ENCODE measurements at regions not wholly inside any gene's neighbourhood (a gene's known extent, or its start where the extent isn't known, plus 50 kb on each side); places are given as distances from the start of the nearest gene placed in this dataset.

GRCh38 chr10:3537518-3537917 lies 247.5 kb downstream of the KLF6 start:
- DNase-seq: no peak

DNA sequence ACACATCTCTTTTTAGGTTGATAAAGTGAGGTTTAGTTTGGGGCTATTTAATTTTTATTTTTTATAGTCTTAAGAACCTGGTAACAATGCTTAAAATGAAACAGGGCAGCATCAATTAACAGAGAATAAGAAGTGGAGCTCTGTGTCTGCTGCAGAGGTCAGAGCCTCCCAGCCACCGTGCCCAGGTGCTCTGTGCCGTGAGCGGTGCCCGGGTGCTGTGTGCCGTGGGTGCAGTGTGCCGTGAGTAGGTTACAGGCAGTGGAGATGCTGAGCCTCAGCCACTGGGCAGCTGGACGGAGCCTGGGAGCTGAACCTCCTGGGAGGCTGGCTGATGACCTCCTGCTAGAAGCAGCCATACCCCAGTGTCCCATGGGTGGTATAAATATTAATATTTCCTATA lies 250.0 kb downstream of the KLF6 start:
- no peak for DNase-seq

DNA sequence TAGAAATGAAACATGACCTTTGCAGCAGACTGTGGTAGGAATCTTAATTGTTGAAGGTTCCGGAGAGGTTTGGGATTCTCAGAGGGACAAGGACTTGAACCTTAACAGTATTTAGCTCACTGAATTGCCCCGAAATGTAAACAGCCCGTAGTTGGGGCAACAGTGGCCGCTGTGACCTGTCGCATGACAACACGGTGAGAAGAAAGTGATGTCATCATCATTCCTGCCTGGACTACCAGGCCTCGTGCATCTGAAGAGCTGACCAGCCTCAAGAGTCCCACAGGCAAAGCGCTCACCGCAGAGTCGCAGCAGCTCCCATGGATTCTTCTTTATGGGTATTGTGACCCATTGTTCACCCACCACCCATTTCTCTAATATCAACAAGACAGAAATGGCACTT lies 250.6 kb downstream of the KLF6 start:
- DNase-seq: no peak

- no peak for DNase-seq
Observed at GRCh38 chr10:3533296-3533695, 251.7 kb downstream of the KLF6 start.

- DNase-seq: no peak
Observed at GRCh38 chr10:3532644-3533043, 252.4 kb downstream of the KLF6 start.

GRCh38 chr10:3531670-3532069 lies 253.3 kb downstream of the KLF6 start:
- DNase-seq: no peak

DNA sequence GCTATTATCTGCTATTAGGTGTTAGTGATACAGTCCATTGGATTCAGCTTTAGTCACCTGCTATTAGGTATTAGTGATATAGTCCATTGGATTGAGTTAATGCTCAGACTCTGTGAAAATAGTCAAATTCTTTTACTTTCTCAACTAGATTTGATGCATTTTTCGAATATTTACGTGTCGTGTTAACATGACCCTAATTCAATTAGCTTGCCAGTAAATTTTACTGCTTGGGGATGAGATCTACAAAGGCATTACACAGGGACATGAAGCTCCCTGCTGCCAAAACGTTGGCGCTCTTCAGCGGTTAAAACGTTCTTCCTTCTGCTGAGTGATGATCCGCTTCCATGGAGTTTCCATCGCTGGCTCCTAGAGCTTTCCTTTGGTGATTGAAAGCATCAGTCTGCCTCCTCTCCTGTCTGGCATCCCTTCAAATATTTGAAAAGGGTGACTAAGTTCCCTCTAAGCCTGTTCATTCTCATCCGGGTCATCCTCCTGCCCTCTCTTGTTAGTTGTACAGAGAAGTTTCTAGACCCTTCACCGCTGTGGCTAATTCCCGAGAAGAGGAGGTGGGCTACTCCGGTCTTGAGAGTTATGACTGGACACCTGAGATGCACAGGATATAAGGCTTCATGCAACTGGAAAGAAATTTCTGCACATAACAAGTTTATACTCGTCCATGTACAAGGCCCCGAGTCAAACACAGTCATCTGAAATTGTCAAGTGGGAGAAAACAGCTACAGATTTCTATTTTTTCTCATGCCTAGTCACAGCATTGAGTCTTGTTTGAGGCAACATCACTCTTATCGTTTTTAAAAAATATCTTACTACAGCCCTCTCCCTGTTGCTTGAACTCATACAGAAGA lies 254.0 kb downstream of the KLF6 start:
- no peak for DNase-seq

GRCh38 chr10:3530346-3530745 lies 254.7 kb downstream of the KLF6 start:
- DNase-seq: no peak

DNA sequence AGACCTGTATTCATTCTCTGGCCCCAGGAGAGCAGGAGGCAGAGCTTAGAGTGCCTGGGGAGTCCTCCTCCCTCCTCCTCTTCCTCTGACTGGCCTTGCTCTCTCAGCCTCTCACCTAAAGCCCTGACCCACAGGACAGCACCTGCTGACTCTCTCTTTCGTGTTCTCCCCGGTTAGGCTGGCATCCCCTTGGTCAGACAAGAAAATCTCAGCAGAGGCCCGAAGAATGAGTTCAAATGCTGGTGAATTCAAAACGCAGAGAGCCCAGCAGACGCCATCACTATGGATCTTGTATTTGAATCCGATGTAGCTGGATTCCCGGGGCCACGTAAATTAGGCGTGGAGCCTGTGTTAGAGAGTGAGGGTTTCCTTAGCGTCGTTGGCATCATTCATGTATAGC lies 255.3 kb downstream of the KLF6 start:
- DNase-seq: no peak

DNA sequence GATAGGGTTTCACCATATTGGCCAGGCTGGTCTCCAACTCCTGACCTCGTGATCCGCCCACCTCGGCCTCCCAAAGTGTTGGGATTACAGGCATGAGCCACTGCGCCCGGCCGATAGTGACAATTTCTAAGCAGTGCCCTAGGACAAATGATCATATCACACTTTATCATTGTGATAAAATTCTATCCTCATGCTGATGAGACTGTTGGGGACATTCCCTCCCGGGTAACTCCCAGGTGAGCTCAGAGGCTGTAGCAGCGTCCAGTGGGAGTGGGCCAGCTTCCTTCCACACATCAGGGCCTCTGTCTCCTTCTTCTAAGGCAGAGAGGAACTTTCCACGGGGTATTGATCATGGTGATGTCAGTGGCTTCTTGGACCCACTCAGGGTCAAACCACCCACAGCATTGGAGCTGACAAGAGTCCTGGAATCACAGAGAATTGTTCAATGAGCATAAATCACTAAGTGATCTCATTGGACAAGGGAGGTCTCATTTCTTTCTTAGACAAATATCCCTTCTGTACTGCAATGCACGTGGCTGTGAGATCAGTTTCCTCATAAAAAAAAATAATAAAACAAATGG lies 256.1 kb downstream of the KLF6 start:
- DNase-seq: no peak

- DNase-seq: no peak
Observed at GRCh38 chr10:3528271-3528670, 256.7 kb downstream of the KLF6 start.

GRCh38 chr10:3527869-3528268 lies 257.1 kb downstream of the KLF6 start:
- no peak for DNase-seq

DNA sequence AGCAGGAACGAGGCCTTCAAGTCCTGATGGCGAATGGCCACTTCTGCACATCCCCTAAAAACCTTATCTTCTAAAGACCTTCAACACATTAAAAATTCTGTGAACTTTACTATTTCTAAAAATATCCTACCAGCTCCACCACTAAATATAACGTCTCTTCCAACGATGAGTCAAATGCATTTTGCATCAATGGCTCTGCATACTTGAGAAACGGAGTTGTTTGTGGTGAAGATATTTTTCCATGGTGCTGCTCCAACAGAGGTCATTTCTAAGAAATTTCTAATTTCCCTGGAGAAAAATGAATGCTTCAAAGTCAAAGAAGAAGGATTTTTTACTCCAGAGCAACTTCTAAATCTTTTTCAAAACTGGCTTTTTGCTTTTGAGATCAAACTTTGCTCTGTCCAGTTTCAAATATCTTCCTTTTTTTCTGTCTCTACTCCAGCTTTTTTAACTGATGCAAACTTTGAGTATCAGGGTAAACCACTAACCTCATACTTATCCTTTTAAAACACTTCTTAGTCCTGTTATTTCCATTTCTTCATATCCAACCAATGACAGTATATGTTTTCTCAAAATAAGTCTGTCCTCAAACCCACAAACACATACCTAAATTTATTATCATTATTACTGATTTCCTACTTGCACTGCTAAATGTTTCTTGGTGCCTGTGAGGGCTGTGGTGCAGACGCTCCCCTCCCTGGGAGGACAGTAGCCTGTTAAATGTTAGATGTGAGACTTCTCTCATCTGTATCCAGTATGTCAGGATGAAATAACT lies 258.1 kb downstream of the KLF6 start:
- no peak for DNase-seq

- DNase-seq: no peak
Observed at GRCh38 chr10:3525832-3526449, 259.1 kb downstream of the KLF6 start.

GRCh38 chr10:3524086-3524960 lies 260.7 kb downstream of the KLF6 start:
- no peak for DNase-seq

- no peak for DNase-seq
Observed at GRCh38 chr10:3523309-3524050, 261.5 kb downstream of the KLF6 start.

DNA sequence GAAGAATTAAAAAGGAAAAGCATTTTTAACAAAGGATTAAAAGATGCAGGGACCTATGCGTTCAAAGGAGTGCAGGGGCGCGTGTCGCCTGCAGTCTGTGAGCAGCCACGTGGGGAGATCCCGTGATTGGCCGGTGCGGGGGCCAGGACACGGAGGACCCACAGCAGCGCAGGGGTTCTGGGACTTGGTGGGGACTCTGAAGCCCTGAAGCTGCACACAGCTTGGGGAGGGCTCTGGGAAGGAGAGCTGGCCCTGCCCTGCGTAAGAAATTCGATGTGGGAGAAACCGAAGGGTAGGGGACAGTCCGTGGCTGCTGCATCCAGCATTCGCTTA lies 268.1 kb downstream of the KLF6 start:
- no peak for DNase-seq

GRCh38 chr10:3516234-3516922 lies 268.6 kb downstream of the KLF6 start:
- no peak for DNase-seq

DNA sequence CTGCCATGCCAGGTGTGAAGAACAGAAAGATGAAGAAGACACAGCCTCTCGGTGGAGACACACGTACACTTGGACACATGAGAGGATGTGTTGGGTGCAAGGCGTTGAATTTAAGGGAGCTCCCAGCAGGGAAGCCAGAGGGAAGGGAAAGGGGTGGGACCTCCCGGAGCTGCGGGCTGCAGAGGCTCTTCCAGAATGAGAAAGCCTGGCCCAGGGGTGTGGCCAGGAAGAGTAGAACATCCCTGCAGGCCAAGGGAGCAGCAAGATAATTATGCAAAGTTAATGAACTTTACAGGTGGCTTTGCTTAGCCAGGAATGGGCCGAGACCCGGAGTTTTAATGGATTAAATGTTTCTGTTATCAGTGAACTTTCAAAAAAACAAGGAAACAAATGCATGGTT lies 270.3 kb downstream of the KLF6 start:
- DNase-seq: no peak

DNA sequence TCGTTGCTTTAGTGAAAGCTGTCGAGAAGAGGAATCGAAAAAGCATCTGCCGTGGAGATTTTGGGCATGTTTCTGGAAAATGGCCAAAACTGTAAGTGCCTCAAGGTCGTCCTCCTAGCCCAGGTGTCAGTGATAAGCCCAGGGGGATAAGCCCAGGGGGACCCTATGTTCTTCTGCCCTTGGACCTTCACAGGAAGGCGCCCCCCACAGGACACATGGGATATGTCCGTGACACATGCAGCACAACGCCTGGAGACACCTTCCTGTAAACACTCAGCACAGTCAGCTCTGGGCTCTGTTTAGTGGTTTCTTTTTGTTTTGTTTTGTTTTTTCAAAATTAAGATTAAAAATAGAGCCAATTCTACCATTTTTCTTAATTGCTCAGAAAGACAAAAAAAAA lies 272.7 kb downstream of the KLF6 start:
- DNase-seq: no peak

DNA sequence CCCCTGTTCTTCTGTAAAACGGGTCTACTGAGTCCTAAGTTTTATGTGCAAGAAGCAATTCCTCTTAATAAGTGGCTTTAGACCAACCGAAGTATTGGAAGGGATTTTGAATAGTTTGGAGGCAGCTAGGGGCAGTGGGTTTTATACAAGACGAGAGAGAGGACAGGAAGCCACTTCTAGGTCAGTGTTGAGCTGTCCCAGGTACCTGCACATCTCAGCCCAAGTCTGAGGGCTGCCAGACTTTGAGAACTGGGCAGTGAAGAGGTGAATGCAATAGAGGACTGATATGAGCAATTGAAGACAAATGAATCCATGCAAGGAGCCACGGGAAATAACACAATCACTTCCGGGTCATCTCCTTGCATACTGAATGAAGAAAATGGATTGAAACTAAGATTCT lies 273.5 kb downstream of the KLF6 start:
- no peak for DNase-seq

Measured in NCI-H187 (cell line).